Stimulated activated CD4-positive, alpha-beta T cell treated with anti-CD3 and anti-CD28 coated beads, Interleukin-12 subunit alpha, Interleukin-12 subunit beta, amount 100 ng/mL, for 48 hours (primary cell): ENCODE measurements at regions not wholly inside any gene's neighbourhood (a gene's known extent, or its start where the extent isn't known, plus 50 kb on each side); places are given as distances from the start of the nearest gene placed in this dataset.

Experiments used
- DNase-seq, 3 donors: peaks; one replicate each; pipeline ENCODE4 v3.0.0-alpha.2; 2020; ENCODE audit warnings: low read depth in 2 of 3, low spot score in 1 of 3

DNA sequence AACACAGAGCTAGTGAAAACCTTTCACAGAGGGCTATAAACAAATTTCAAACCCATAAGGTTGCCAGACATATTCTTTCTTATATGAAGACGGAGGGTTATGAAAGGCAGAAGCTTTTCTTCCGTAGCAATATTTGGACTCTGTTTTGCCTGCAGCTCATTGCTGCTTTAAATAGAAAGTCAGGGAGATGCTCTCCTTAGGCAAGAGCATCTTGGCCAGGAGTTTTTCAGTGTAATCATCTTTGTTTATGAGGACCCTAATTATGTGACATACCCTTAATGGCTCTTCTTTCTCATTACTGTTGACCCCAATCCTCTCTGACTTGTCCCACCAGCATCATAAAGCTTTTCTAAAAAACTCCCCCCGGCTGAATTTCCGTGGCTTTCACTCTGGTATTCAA lies 433.4 kb upstream of the NRXN1 start:
- DNase-seq = no peak

- DNase-seq = no peak
These were observed 422.2 kb upstream of the NRXN1 start for GRCh38 chr2:51454177-51454576.

GRCh38 chr2:51448911-51449310 lies 417.0 kb upstream of the NRXN1 start:
- DNase-seq = no peak

DNA sequence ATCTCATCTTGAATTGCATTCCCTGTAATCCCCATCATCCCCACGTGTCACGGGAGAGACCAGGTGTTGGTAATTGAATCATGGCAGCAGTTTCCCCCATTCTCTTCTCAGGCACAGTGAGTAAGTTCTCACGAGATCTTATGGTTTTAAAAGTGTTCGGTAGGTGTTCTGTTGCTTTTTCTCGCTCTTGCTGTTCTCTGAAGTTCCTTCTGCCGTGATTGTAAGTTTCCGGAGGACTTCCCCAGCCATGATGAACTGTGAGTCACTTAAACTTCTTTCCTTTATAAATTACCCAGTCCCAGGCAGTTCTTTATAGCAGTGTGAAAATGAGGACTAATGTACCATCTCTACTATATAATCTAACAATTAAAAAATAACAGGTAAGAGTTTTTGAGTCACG lies 409.9 kb upstream of the NRXN1 start:
- no peak for DNase-seq

- no peak for DNase-seq
These were observed 392.5 kb upstream of the NRXN1 start for GRCh38 chr2:51424418-51424817.

- DNase-seq = no peak
These were observed 388.6 kb upstream of the NRXN1 start for GRCh38 chr2:51420511-51420910.

- DNase-seq = no peak
These were observed 381.8 kb upstream of the NRXN1 start for GRCh38 chr2:51413726-51414125.

- DNase-seq = no peak
These were observed 378.4 kb upstream of the NRXN1 start for GRCh38 chr2:51410331-51410730.

- DNase-seq = no peak
These were observed 378.0 kb upstream of the NRXN1 start for GRCh38 chr2:51409920-51410319.

DNA sequence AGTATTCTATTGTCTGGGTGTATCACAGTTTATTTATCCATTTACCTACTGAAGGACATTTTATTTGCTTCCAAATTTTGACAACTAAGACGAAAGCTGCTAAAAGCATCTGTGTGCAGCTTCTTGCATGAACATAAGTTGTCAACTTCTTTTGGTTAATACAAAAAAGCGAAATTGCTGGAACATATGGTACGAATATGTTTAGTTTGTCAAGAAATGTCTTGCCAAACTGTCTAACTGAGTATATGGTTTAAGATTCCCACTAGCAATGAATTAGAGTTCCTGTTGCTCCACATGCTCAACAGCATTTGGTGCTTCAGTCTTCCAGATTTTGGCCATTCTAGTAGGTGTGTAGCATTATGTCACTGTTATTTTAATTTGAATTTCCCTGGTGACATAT lies 372.3 kb upstream of the NRXN1 start:
- no peak for DNase-seq

DNA sequence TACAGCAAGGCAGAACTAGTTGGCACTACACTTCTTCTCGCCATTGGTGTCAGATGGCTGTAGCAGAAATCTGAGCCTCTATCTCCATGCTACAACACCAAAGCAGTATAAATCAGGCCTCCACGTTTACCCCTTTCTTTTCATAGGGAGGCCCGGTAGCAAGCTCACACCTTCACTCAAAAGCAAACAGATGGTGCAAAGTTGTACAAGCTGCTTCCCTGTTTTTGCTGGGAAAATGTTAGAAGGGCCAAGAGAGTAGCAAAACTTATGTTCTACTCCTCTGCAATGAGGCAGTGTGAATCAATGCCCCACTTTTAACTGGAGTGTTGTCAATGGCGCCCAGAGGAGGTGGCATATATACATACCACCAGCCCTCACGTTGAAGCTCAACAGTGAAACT lies 369.6 kb upstream of the NRXN1 start:
- no peak for DNase-seq

GRCh38 chr2:51387235-51387634 lies 355.3 kb upstream of the NRXN1 start:
- no peak for DNase-seq

- DNase-seq = no peak
These were observed 348.1 kb upstream of the NRXN1 start for GRCh38 chr2:51379997-51380396.

DNA sequence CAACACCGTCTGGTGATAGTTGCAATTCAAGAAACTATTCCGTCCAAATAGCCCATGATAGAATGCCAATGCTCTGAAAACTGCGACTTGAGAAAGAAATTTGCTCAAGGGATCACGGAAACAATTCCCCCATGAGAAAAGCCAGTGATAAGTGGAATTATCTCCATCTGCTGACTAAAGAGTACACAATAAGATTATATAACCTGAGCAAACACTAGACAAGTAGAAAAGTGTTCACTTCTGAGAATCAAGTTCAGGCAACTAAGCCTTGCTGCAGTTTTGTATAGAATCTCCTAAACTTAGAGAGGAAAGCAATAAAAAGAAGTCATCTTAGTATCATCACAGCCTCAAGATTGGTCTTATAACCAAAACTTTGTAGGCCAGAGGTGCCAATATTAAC lies 336.3 kb upstream of the NRXN1 start:
- DNase-seq = no peak

DNA sequence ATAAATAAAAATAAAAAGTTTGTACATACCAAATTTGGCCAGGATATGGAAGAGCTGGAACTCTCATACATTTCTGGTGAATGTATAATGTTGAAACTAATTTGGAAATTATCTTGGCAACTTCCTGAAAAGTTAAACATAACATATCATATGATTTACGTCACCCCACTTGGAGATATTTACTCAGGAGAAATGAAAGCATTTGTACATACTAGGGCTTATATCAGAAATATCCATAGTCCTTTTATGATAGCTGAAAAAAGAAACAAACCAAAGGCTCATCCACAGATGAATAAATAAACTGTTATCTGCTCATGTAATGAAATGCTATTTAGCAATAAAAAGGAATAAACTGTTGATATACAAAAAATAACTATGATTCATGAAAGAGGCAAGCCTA lies 318.2 kb upstream of the NRXN1 start:
- DNase-seq = no peak

GRCh38 chr2:51344886-51345285 lies 313.0 kb upstream of the NRXN1 start:
- no peak for DNase-seq

DNA sequence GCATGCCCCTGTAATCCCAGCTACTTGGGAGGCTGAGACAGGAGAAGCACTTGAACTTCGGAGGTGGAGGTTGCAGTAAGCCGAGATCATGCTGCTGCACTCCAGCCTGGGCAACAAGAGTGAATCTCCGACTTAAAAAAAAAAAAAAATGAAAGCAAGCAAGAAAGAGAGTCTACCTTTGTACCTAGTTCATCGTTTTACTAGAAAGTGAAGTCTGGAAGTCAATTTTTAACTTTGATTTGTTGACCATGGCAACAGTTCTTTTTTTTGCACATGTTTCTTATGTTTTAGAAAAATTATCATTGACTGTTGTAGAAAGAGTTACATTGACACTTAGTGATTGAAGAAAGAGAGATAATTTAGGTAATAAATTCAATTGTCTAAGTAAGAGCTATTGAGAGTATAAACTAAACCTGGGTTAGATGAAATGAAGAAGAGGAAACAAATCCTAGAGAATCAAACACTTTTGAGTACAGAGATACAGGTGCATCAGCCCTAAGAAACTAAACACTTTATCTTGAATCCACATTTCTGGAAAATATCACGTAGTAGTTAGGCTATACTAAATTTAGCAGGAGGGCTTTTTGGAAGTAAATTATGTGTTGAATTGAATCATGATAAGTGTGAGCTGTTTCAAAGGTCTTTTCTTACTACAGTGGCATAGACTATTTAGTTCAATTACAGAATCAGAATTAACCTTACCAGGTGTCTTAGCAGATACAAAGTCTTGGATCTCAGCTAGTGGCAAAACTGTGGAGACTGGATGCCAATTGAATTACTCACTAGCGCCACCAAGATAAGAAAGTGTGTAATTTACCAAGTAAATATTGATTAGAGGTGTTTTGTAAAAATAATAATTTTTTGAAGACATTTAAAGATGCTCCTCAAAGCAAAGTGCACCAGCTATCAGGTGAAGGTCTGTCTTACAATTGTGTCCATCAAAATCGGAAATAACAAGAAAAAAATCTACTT lies 303.4 kb upstream of the NRXN1 start:
- DNase-seq = no peak

GRCh38 chr2:51329512-51329911 lies 297.6 kb upstream of the NRXN1 start:
- no peak for DNase-seq

DNA sequence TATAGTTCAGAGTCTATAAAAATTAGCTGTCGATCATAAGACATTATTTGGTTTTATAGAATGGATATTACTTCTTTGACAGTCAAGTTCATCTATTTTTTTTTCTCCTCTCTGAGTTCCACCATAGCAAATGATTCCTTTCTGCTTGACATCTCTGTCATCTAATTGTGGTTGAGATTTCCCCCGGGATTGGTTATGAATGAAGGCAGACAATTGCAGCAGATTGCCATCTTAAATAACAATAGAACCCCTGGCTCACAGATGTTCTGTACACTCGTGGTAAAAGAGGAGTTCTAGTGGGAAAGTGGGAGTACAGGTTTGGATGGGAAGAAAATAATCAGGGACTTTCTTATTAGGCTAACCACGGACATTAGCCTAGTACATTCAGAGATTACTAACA lies 292.1 kb upstream of the NRXN1 start:
- no peak for DNase-seq

- DNase-seq = no peak
These were observed 290.7 kb upstream of the NRXN1 start for GRCh38 chr2:51322613-51323012.

- no peak for DNase-seq
These were observed 272.4 kb upstream of the NRXN1 start for GRCh38 chr2:51304311-51304710.

GRCh38 chr2:51301381-51301780 lies 269.4 kb upstream of the NRXN1 start:
- DNase-seq = no peak

GRCh38 chr2:51299370-51299769 lies 267.4 kb upstream of the NRXN1 start:
- DNase-seq = no peak
